Left lung (tissue), 4 donors: ENCODE measurements at regions not wholly inside any gene's neighbourhood (a gene's known extent, or its start where the extent isn't known, plus 50 kb on each side); places are given as distances from the start of the nearest gene placed in this dataset.

Experiments
- ATAC-seq: fragments of 200-7000 bp; cut with Tn5 transposase; one replicate; pipeline ENCODE4 v1.9.1; 2020; ENCODE audit warnings: moderate library complexity
- DNase-seq, 4 donors: peaks; one replicate each; pipeline ENCODE4 v3.0.0-alpha.2; 2013 to 2020
- H3K27ac ChIP-seq, 2 donors: fragments of 200-600 bp; sonication (generic) in 1 of 2; one replicate each; pipeline versions ENCODE4 v1.5.0 to v1.8.0; 2020 to 2021
- H3K27me3 ChIP-seq, 2 donors: fragments of 200-600 bp; sonication (generic) in 1 of 2; one replicate each; pipeline versions ENCODE4 v1.5.0 to v1.8.0; 2020 to 2021
- H3K36me3 ChIP-seq, 2 donors: fragments of 200-600 bp; sonication (generic) in 1 of 2; one replicate each; pipeline versions ENCODE4 v1.5.0 to v1.8.0; 2020 to 2021
- H3K4me1 ChIP-seq, 2 donors: fragments of 200-600 bp; one replicate each; pipeline ENCODE4 v1.8.0; 2021
- H3K4me3 ChIP-seq, 2 donors: fragments of 200-600 bp; sonication (generic) in 1 of 2; one replicate each; pipeline versions ENCODE4 v1.5.0 to v1.8.0; 2020 to 2021; ENCODE audit warnings: mild to moderate bottlenecking in 1 of 2
- H3K9me3 ChIP-seq, 2 donors: fragments of 200-600 bp; sonication (generic) in 1 of 2; one replicate each; pipeline versions ENCODE4 v1.5.0 to v1.8.0; 2020 to 2021
- intact Hi-C, 2 donors: fragments of 100-400 bp; cut with DNase I; formaldehyde crosslinking; loops; one replicate each; pipeline versions ENCODE4 v1.11.2 to v1.14.2; 2022
- TF ChIP-seq, protein P1 (sequence below), 2 donors: fragments of 200-600 bp; sonication (generic) in 1 of 2; IDR thresholded peaks; one replicate each; pipeline versions ENCODE4 v1.5.0 to v1.8.0; 2021; ENCODE audit warnings: antibody characterized with exemption in 2 of 2
- donor health status: DM: no; HTN: yes; CAD: no.
- donor health status: DM: no; HTN: no; CAD: no.

DNA sequence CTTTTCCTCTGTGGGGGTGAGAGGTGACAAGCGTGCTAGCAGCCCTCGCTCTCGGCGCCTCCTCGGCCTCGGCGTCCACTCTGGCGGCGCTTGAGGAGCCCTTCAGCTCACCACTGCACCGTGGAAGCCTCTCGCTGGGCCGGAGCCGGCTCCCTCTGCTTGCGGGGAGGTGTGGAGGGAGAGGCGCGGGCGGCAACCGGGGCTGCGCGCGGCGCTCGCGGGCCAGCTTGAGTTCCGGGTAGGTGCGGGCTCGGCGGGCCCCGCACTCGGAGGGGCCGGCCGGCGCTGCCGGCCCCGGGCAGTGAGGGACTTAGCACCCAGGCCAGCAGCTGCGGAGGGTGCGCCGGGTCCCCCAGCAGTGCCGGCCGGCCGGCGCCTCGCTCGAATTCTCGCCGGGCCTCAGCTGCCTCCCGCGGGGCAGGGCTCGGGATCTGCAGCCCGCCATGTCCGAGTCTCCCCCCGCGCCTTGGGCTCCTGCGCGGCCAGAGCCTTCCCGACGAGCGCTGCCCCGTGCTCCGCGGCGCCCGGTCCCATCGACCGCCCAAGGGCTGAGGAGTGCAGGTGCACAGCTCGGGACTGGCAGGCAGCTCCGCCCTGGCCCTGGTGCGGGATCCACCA, 352.8 kb upstream of the PODXL start:
- no peaks in the 10 kb centered on the region for H3K9me3 ChIP-seq
- intact Hi-C loops, result no loop called here
- H3K36me3 ChIP-seq, result no peaks in the 10 kb centered on the region
- ATAC-seq, result peak; percentile 53
- H3K4me3 ChIP-seq, result peak overlapping the region in 1 of 2 donors; percentile 8
- TF ChIP-seq, protein P1, sequence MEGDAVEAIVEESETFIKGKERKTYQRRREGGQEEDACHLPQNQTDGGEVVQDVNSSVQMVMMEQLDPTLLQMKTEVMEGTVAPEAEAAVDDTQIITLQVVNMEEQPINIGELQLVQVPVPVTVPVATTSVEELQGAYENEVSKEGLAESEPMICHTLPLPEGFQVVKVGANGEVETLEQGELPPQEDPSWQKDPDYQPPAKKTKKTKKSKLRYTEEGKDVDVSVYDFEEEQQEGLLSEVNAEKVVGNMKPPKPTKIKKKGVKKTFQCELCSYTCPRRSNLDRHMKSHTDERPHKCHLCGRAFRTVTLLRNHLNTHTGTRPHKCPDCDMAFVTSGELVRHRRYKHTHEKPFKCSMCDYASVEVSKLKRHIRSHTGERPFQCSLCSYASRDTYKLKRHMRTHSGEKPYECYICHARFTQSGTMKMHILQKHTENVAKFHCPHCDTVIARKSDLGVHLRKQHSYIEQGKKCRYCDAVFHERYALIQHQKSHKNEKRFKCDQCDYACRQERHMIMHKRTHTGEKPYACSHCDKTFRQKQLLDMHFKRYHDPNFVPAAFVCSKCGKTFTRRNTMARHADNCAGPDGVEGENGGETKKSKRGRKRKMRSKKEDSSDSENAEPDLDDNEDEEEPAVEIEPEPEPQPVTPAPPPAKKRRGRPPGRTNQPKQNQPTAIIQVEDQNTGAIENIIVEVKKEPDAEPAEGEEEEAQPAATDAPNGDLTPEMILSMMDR (IDR thresholded peaks at IDR 0.05), result no peak
- DNase-seq, result peak in 1 of 4 donors; percentile 82
- H3K4me1 ChIP-seq, result no peaks in the 10 kb centered on the region
- H3K27ac ChIP-seq, result no peak overlapping the region
- H3K27me3 ChIP-seq, result peaks cover 12 to 68% of the 10 kb centered on the region in 2 donors

DNA sequence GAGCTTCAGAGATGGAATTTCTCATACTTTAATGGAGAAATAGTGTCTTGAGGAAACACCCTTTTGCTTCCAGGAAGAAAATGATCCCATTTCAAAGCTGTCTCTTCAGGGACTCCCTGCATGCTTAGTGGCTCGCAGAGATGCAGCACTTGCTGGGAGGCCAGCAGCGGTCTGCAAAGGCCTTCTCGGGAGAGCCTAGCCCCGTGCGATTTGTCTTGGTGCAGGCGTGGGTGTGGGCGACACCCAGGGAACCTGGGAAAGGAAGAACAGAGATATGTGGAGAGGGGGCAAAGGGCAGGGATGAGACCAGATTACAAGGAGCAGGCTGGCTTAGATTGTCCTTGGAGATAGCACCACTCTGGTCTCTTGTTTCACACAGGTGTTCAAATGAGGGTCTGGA, 352.3 kb upstream of the PODXL start:
- TF ChIP-seq, protein P1 (IDR thresholded peaks at IDR 0.05), result no peak
- Histone ChIP-seq H3K36me3 (no peaks in the 10 kb centered on the region), H3K4me3 (no peak overlapping the region), H3K27ac (no peak overlapping the region), H3K9me3 (peaks cover 0 to 5% of the 10 kb centered on the region in 2 donors), H3K27me3 (peaks cover 12 to 68% of the 10 kb centered on the region in 2 donors), H3K4me1 (no peaks in the 10 kb centered on the region)
- intact Hi-C loops, result no loop called here
- DNase-seq (no peak), ATAC-seq (no peak)

DNA sequence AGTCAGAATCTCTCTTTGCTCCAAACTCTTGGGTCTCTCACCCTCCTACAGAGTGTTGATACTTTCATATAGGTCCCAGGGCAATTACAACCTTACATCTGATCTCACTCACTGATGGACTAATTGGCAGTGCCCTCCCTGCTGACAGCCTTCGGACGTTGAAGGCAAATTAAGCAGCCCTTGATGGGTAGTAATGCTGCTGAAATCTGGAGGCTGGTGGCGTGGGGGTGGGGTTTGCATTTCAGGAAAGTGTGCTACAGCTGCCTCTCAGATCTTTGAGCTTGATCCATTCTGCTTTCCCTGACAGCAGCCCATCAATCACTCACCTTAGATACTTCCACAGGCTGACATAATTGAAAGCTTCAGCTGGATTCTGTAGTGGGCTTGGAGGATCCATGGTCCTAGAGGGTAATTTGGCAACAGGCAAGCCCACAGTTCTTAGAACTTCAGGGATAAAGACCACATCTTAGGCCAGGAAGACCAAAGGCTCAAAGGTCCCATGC, 349.1 kb upstream of the PODXL start:
- ATAC-seq (no peak), DNase-seq (no peak)
- H3K4me1 ChIP-seq, result no peaks in the 10 kb centered on the region
- H3K27ac ChIP-seq, result no peak overlapping the region
- peaks cover 0 to 16% of the 10 kb centered on the region in 2 donors for H3K9me3 ChIP-seq
- no peak overlapping the region for H3K4me3 ChIP-seq
- TF ChIP-seq, protein P1 (IDR thresholded peaks at IDR 0.05), result no peak
- H3K27me3 ChIP-seq, result peaks cover 9 to 46% of the 10 kb centered on the region in 2 donors
- no peaks in the 10 kb centered on the region for H3K36me3 ChIP-seq
- intact Hi-C loops, result no loop called here

DNA sequence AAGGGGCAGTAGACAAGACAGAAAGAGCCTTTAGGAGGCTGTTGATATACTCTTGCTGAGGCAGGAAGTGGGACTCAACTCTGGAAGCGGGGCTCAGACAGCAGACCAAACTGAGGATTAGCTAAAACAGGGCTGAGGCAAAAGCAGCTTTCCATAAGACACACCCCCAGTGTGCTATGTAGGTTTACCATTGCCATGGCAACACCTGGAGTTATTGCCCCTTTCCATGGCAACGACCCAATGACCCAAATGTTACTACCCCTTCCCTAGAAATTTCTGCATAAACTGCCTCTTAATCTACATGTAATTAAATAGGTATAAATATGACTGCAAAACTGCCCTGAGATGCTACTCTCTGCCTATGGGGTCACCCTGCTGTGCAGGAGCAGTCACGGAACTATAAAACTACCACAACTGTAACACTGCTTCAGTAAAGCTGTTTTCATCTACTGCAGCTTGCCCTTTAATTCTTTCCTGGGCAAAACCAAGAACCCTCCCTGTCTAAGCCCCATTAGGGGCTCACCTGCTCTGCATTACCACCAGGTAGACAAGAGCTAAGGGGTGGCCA, 348.4 kb upstream of the PODXL start:
- Histone ChIP-seq H3K4me3 (no peak overlapping the region), H3K36me3 (no peaks in the 10 kb centered on the region), H3K9me3 (peaks cover 0 to 16% of the 10 kb centered on the region in 2 donors), H3K27ac (no peak overlapping the region), H3K27me3 (peaks cover 9 to 40% of the 10 kb centered on the region in 2 donors), H3K4me1 (no peaks in the 10 kb centered on the region)
- TF ChIP-seq, protein P1 (IDR thresholded peaks at IDR 0.05), result no peak
- ATAC-seq (no peak), DNase-seq (no peak)
- intact Hi-C loops, result no loop called here

DNA sequence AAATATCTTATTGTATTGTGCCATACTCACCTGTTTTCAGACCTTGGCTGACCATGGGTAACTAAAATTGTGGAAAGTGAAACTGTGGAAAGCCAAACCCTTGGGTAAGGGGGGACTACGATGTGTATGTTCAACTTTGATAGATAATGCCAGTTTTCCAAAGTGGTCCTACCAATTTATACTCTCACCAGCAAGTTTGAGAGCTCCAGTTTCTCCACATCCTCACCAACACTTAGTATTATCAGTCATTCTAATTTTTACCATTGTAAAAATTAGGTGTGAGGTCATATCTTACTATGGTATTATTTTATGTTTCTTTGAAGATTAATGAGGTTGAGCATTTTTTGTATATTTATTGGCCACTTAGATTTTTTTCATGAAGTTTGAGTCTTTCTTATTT, 346.9 kb upstream of the PODXL start:
- H3K4me1 ChIP-seq, result no peaks in the 10 kb centered on the region
- no peak overlapping the region for H3K27ac ChIP-seq
- no peaks in the 10 kb centered on the region for H3K36me3 ChIP-seq
- H3K27me3 ChIP-seq, result peaks cover 1 to 24% of the 10 kb centered on the region in 2 donors
- DNase-seq, result no peak
- no peak overlapping the region for H3K4me3 ChIP-seq
- ATAC-seq, result no peak
- peaks cover 0 to 16% of the 10 kb centered on the region in 2 donors for H3K9me3 ChIP-seq
- TF ChIP-seq, protein P1 (IDR thresholded peaks at IDR 0.05), result no peak
- intact Hi-C loops, result no loop called here
